CD4-positive, alpha-beta T cell (primary cell): ENCODE measurements at regions not wholly inside any gene's neighbourhood (a gene's known extent, or its start where the extent isn't known, plus 50 kb on each side); places are given as distances from the start of the nearest gene placed in this dataset.
"Not testable (repeated sequence)": the region's sequence is repeated elsewhere in the genome, so short reads cannot be mapped to it uniquely, and the experiment has no call there.

Experiments
- ATAC-seq: fragments of 200-7000 bp; cut with Tn5 transposase; one replicate; pipeline ENCODE4 v1.10.0; 2022; ENCODE audit warnings: mild to moderate bottlenecking; ENCODE audit not compliant: poor library complexity
- CTCF ChIA-PET: fragments of 350-600 bp; sonication (Branson Sonifier 250); formaldehyde crosslinking; loops from one replicate; lab custom pipeline; 2021; ENCODE audit warnings: antibody characterized with exemption, inconsistent platforms; lab: Charles Lee
- POLR2A ChIA-PET: fragments of 350-600 bp; sonication (Branson Sonifier 250); formaldehyde crosslinking; loops from one replicate; lab custom pipeline; 2021; ENCODE audit warnings: antibody characterized with exemption, inconsistent platforms; lab: Charles Lee
- DNase-seq, 14 experiments: peaks; one replicate each; pipeline ENCODE4 v3.0.0-alpha.2; 2013 to 2020; ENCODE audit warnings: mixed read lengths in 2 of 14
- H3K27ac ChIP-seq, 2 donors: one replicate each; pipeline versions ENCODE4 v1.5.1 to v1.7.0; 2013; ENCODE audit warnings: low read length in 2 of 2, low read depth in 1 of 2, mild to moderate bottlenecking in 1 of 2
- H3K27me3 ChIP-seq, 2 experiments: 1 replicate in 1 of 2; 2 replicates in 1 of 2; pipeline versions ENCODE4 v1.6.1 to v1.7.0; 2013; ENCODE audit warnings: low read length in 2 of 2, control low read depth in 1 of 2, mild to moderate bottlenecking in 1 of 2, moderate library complexity in 1 of 2; ENCODE audit not compliant: insufficient read depth in 2 of 2, control insufficient read depth in 1 of 2
- H3K36me3 ChIP-seq: one replicate; pipeline ENCODE4 v1.6.1; 2013; ENCODE audit warnings: low read length, control low read depth; ENCODE audit not compliant: insufficient read depth
- H3K4me1 ChIP-seq: one replicate; pipeline ENCODE4 v1.6.1; 2013; ENCODE audit warnings: low read length, control low read depth; ENCODE audit not compliant: insufficient read depth
- H3K4me3 ChIP-seq: one replicate; pipeline ENCODE4 v1.5.1; 2013; ENCODE audit warnings: mild to moderate bottlenecking, low read length, moderate library complexity
- H3K9me3 ChIP-seq, 2 experiments: 1 replicate in 1 of 2; 2 replicates in 1 of 2; pipeline versions ENCODE4 v1.6.1 to v1.7.0; 2013; ENCODE audit warnings: low read length in 2 of 2, mild to moderate bottlenecking in 2 of 2, control low read depth in 1 of 2, moderate library complexity in 1 of 2; ENCODE audit not compliant: control insufficient read depth in 1 of 2, insufficient read depth in 1 of 2
- H3K27ac Mint-ChIP-seq: one replicate; pipeline ENCODE4 v1.8.0; 2020; ENCODE audit warnings: mixed read lengths
- H3K27me3 Mint-ChIP-seq: one replicate; pipeline ENCODE4 v1.8.0; 2021; ENCODE audit warnings: mixed read lengths
- H3K36me3 Mint-ChIP-seq: one replicate; pipeline ENCODE4 v1.8.0; 2021; ENCODE audit warnings: low read depth, mixed read lengths
- H3K4me1 Mint-ChIP-seq: one replicate; pipeline ENCODE4 v1.8.0; 2021; ENCODE audit warnings: low read depth, mixed read lengths
- H3K4me3 Mint-ChIP-seq: one replicate; pipeline ENCODE4 v1.8.0; 2020; ENCODE audit warnings: mild to moderate bottlenecking, mixed read lengths
- H3K9me3 Mint-ChIP-seq: one replicate; pipeline ENCODE4 v1.8.0; 2020; ENCODE audit warnings: mixed read lengths
- CTCF ChIP-seq: fragments of 200-600 bp; IDR thresholded peaks from one replicate; pipeline ENCODE4 v1.8.0; 2022; ENCODE audit warnings: antibody characterized with exemption, mild to moderate bottlenecking
- intact Hi-C, 2 experiments: fragments of 100-400 bp; cut with DNase I in 1 of 2; cut with micrococcal nuclease in 1 of 2; formaldehyde crosslinking; loops; one replicate each; pipeline versions ENCODE4 v1.15.1 to v1.9.0; 2023 to 2025; cut with DNase I, micrococcal nuclease

DNA sequence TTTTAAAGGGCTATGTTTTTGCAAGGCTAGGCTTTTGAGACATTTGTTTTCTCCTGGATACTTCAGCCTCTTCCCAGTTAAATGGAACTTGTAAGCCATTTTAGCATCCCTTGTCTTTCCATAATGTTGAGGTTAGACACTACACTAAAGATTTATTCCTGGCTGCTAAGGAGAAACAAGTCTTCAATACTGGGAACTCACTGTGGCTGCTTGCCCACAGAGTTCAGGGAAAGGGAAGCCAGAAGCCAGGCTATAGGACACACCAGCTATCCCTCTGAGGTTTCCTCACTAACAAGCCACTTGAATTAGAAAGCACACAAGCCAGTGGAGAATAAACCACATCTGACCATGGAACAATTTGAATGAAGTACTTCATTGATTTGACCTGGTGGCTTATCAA is 421.7 kb upstream of the CHRM2 start:
- Histone ChIP-seq H3K4me3 (no peak overlapping the region), H3K4me1 (no peaks in the 10 kb centered on the region), H3K36me3 (no peaks in the 10 kb centered on the region), H3K27me3 (no peaks in the 10 kb centered on the region), H3K27ac (no peak overlapping the region), H3K9me3 (peaks cover 0 to 4% of the 10 kb centered on the region in 2 experiments)
- POLR2A ChIA-PET = no interaction called here
- intact Hi-C loops = no loop called here
- Mint-ChIP-seq H3K36me3 (no peaks in the 10 kb centered on the region), H3K27me3 (no peaks in the 10 kb centered on the region), H3K4me1 (no peaks in the 10 kb centered on the region), H3K27ac (no peak overlapping the region), H3K9me3 (no peaks in the 10 kb centered on the region), H3K4me3 (no peak overlapping the region)
- CTCF ChIA-PET = no interaction called here
- ATAC-seq = no peak
- DNase-seq = no peak
- TF ChIP-seq CTCF = no peak

DNA sequence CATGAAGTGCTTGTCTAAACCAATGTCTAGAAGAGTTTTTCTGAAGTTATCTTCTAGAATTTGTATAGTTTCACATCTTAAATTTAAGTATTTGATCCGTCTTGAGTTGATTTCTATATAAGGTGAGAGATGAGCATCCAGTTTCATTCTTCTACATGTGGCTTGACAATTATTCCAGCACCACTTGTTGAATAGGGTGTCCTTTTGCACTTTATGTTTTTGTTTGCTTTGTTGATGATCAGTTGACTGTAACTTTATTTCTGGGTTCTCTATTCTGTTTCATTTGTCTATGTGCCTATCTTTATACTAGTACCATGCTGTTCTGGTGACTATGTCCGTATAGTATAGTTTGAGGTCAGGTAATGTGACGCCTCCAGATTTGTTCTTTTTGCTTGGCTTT is 426.6 kb upstream of the CHRM2 start:
- Mint-ChIP-seq H3K27me3 (no peaks in the 10 kb centered on the region), H3K9me3 (peaks cover 5% of the 10 kb centered on the region), H3K27ac (no peak overlapping the region), H3K4me3 (no peak overlapping the region), H3K36me3 (no peaks in the 10 kb centered on the region), H3K4me1 (no peaks in the 10 kb centered on the region)
- Histone ChIP-seq H3K4me3 (no peak overlapping the region), H3K27ac (no peak overlapping the region), H3K27me3 (no peaks in the 10 kb centered on the region), H3K36me3 (no peaks in the 10 kb centered on the region), H3K9me3 (no peaks in the 10 kb centered on the region), H3K4me1 (no peaks in the 10 kb centered on the region)
- ChIA-PET POLR2A (no interaction called here), CTCF (no interaction called here)
- intact Hi-C loops = no loop called here
- TF ChIP-seq CTCF = no peak
- no peak for DNase-seq
- no peak for ATAC-seq

- intact Hi-C loops = not testable (repeated sequence)
Measured at GRCh38 chr7:136431736-136432135, 436.7 kb upstream of the CHRM2 start.

DNA sequence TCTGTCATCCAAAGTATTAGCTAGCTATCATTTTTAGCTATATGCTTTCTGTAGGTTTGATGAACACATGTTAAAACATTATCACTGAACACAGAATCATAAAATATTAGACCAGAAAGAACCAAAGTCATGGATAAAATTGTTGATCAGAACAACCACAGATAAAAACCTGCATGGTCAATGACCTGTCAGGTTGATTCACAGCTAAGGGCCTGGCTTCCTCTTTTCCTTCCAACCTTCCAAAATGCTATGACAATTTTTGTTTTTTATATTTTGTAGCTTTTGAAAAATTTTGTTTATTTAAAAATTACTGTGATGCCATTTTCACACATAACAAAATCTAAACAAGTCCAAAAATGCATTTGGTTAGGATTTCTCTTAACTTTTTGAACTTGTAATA is 444.4 kb upstream of the CHRM2 start:
- intact Hi-C loops = no loop called here
- Histone ChIP-seq H3K9me3 (peaks cover 0 to 5% of the 10 kb centered on the region in 2 experiments), H3K27me3 (no peaks in the 10 kb centered on the region), H3K27ac (no peak overlapping the region), H3K4me3 (no peak overlapping the region), H3K4me1 (no peaks in the 10 kb centered on the region), H3K36me3 (no peaks in the 10 kb centered on the region)
- Mint-ChIP-seq H3K4me3 (no peak overlapping the region), H3K27ac (no peak overlapping the region), H3K9me3 (peaks cover 11% of the 10 kb centered on the region), H3K27me3 (no peaks in the 10 kb centered on the region), H3K4me1 (no peaks in the 10 kb centered on the region), H3K36me3 (no peaks in the 10 kb centered on the region)
- ChIA-PET POLR2A (no interaction called here), CTCF (no interaction called here)
- DNase-seq (no peak), ATAC-seq (no peak)
- TF ChIP-seq CTCF = no peak

More at GRCh38 chr7:136431736-136432135, 436.7 kb upstream of the CHRM2 start:
- H3K27ac ChIP-seq, POLR2A ChIA-PET, H3K27ac Mint-ChIP-seq, H3K4me3 ChIP-seq, DNase-seq, H3K4me1 ChIP-seq, CTCF ChIA-PET, H3K27me3 ChIP-seq, H3K36me3 ChIP-seq, ATAC-seq, H3K9me3 ChIP-seq, H3K27me3 Mint-ChIP-seq, H3K9me3 Mint-ChIP-seq, H3K36me3 Mint-ChIP-seq, H3K4me3 Mint-ChIP-seq, H3K4me1 Mint-ChIP-seq: not testable (repeated sequence)

DNA sequence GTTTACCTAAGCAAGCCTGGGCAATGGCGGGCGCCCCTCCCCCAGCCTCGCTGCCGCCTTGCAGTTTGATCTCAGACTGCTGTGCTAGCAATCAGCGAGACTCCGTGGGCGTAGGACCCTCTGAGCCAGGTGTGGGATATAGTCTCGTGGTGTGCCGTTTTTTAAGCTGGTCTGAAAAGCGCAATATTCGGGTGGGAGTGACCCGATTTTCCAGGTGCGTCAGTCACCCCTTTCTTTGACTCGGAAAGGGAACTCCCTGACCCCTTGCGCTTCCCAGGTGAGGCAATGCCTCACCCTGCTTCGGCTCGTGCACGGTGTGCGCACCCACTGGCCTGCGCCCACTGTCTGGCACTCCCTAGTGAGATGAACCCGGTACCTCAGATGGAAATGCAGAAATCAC is 442.6 kb upstream of the MTPN start:
- H3K36me3 Mint-ChIP-seq, DNase-seq, CTCF ChIA-PET, H3K4me1 ChIP-seq, H3K4me1 Mint-ChIP-seq, intact Hi-C loops, H3K36me3 ChIP-seq, H3K27ac ChIP-seq, ATAC-seq, H3K27me3 Mint-ChIP-seq, H3K4me3 Mint-ChIP-seq, H3K27ac Mint-ChIP-seq, H3K9me3 Mint-ChIP-seq, H3K27me3 ChIP-seq, H3K9me3 ChIP-seq, H3K4me3 ChIP-seq, POLR2A ChIA-PET: not testable (repeated sequence)
